Astrocyte (in vitro differentiated cells and primary cell): ENCODE measurements at regions not wholly inside any gene's neighbourhood (a gene's known extent, or its start where the extent isn't known, plus 50 kb on each side); places are given as distances from the start of the nearest gene placed in this dataset.
"Not testable (repeated sequence)": the region's sequence is repeated elsewhere in the genome, so short reads cannot be mapped to it uniquely, and the experiment has no call there.

Experiments
- DNase-seq: peaks from one replicate; pipeline ENCODE4 v3.0.0-alpha.2; 2010; ENCODE audit warnings: low read depth
- FAIRE-seq: peaks from 2 replicates; lab custom pipeline; 2011; peaks lifted over from hg19 to GRCh38; lab: Jason Lieb, UNC
- H2AFZ ChIP-seq: 2 replicates; pipeline ENCODE4 v1.6.0; 2012; ENCODE audit warnings: low read depth, low read length, inconsistent platforms
- H3K27ac ChIP-seq: 2 replicates; pipeline ENCODE4 v1.5.1; 2011; ENCODE audit warnings: low read depth, low read length, inconsistent platforms
- H3K27me3 ChIP-seq: 2 replicates; pipeline ENCODE4 v1.6.0; 2011; ENCODE audit warnings: low read length, inconsistent platforms; ENCODE audit not compliant: insufficient read depth
- H3K36me3 ChIP-seq: 2 replicates; pipeline ENCODE4 v1.5.1; 2011; ENCODE audit warnings: low read length, inconsistent platforms; ENCODE audit not compliant: insufficient read depth
- H3K4me1 ChIP-seq: 2 replicates; pipeline ENCODE4 v1.5.1; 2011; ENCODE audit warnings: low read length, inconsistent platforms; ENCODE audit not compliant: insufficient read depth
- H3K4me2 ChIP-seq: 2 replicates; pipeline ENCODE4 v1.6.0; 2012; ENCODE audit warnings: low read length, inconsistent platforms
- H3K4me3 ChIP-seq: 2 replicates; pipeline ENCODE4 v1.5.1; 2011; ENCODE audit warnings: low read depth, mild to moderate bottlenecking, low read length, inconsistent platforms; ENCODE audit not compliant: insufficient read depth
- H3K79me2 ChIP-seq: 2 replicates; pipeline ENCODE4 v1.6.0; 2012; ENCODE audit warnings: mild to moderate bottlenecking, low read length, inconsistent platforms; ENCODE audit not compliant: insufficient read depth
- H3K9ac ChIP-seq: 2 replicates; pipeline ENCODE4 v1.6.0; 2012; ENCODE audit warnings: mild to moderate bottlenecking, low read length, inconsistent platforms
- H3K9me3 ChIP-seq: 2 replicates; pipeline ENCODE4 v1.5.1; 2012; ENCODE audit warnings: low read depth, mild to moderate bottlenecking, low read length, inconsistent platforms; ENCODE audit not compliant: insufficient read depth
- H4K20me1 ChIP-seq: 2 replicates; pipeline ENCODE4 v1.6.0; 2012; ENCODE audit warnings: low read length, inconsistent platforms; ENCODE audit not compliant: insufficient read depth
- H3K27ac Mint-ChIP-seq: one replicate; pipeline ENCODE4 v1.8.0; 2021; ENCODE audit warnings: mild to moderate bottlenecking, mixed read lengths; ENCODE audit not compliant: unreplicated experiment
- H3K27me3 Mint-ChIP-seq: one replicate; pipeline ENCODE4 v1.8.0; 2021; ENCODE audit warnings: low read depth, mixed read lengths; ENCODE audit not compliant: unreplicated experiment
- H3K36me3 Mint-ChIP-seq: one replicate; pipeline ENCODE4 v1.8.0; 2021; ENCODE audit warnings: low read depth, mixed read lengths; ENCODE audit not compliant: unreplicated experiment
- H3K4me1 Mint-ChIP-seq: one replicate; pipeline ENCODE4 v1.8.0; 2021; ENCODE audit warnings: low read depth, mixed read lengths; ENCODE audit not compliant: unreplicated experiment
- H3K4me3 Mint-ChIP-seq: one replicate; pipeline ENCODE4 v1.8.0; 2021; ENCODE audit warnings: mild to moderate bottlenecking, moderate library complexity, mixed read lengths; ENCODE audit not compliant: unreplicated experiment
- H3K9me3 Mint-ChIP-seq: one replicate; pipeline ENCODE4 v1.8.0; 2021; ENCODE audit warnings: mild to moderate bottlenecking, mixed read lengths; ENCODE audit not compliant: unreplicated experiment
- CTCF ChIP-seq: IDR thresholded peaks from 2 replicates; pipeline ENCODE4 v1.5.1; 2011; ENCODE audit warnings: low read depth, mild to moderate bottlenecking, inconsistent platforms, low read length, moderate library complexity; ENCODE audit not compliant: insufficient read depth
- EZH2 ChIP-seq: IDR thresholded peaks from 2 replicates; pipeline ENCODE4 v1.6.1; 2012; ENCODE audit warnings: mild to moderate bottlenecking, low read length, inconsistent platforms; ENCODE audit not compliant: insufficient read depth

GRCh38 chr4:33831442-33832066, 2412.8 kb downstream of the ARAP2 start:
- Histone ChIP-seq H2AFZ (no peak overlapping the region), H3K9ac (no peak overlapping the region), H3K27ac (no peak overlapping the region), H4K20me1 (no peaks in the 10 kb centered on the region), H3K4me1 (peaks cover 7% of the 10 kb centered on the region), H3K36me3 (no peaks in the 10 kb centered on the region), H3K4me3 (no peak overlapping the region), H3K4me2 (peak overlapping the region; percentile 11), H3K9me3 (no peaks in the 10 kb centered on the region), H3K79me2 (no peaks in the 10 kb centered on the region), H3K27me3 (no peaks in the 10 kb centered on the region)
- Mint-ChIP-seq H3K4me1 (peaks cover 45% of the 10 kb centered on the region), H3K27ac (peak overlapping the region; percentile 89), H3K4me3 (no peak overlapping the region), H3K36me3 (no peaks in the 10 kb centered on the region), H3K27me3 (no peaks in the 10 kb centered on the region), H3K9me3 (no peaks in the 10 kb centered on the region)
- TF ChIP-seq EZH2 (no peak), CTCF (no peak)
- FAIRE-seq (no peak), DNase-seq (peak; percentile 71)

- FAIRE-seq (peak; percentile 60), DNase-seq (peak; percentile 80)
- H3K79me2 ChIP-seq, H3K36me3 ChIP-seq, H3K9me3 ChIP-seq, H3K36me3 Mint-ChIP-seq, H3K4me3 Mint-ChIP-seq, H3K27me3 Mint-ChIP-seq, H3K9ac ChIP-seq, H2AFZ ChIP-seq, H4K20me1 ChIP-seq, H3K4me3 ChIP-seq, H3K27me3 ChIP-seq, H3K9me3 Mint-ChIP-seq: not testable (repeated sequence)
- H3K27ac Mint-ChIP-seq: peak overlapping the region; percentile 90
- peaks cover 19% of the 10 kb centered on the region for H3K4me1 ChIP-seq
- H3K27ac ChIP-seq: peak overlapping the region; percentile 70
- H3K4me1 Mint-ChIP-seq: peaks cover 45% of the 10 kb centered on the region
- H3K4me2 ChIP-seq: peak overlapping the region; percentile 60
Observed at GRCh38 chr4:33835764-33836163, 2408.6 kb downstream of the ARAP2 start.

GRCh38 chr4:33837043-33837838, 2407.1 kb downstream of the ARAP2 start:
- peaks cover 2% of the 10 kb centered on the region for H3K36me3 Mint-ChIP-seq
- H4K20me1 ChIP-seq: no peaks in the 10 kb centered on the region
- H3K27ac Mint-ChIP-seq: peak overlapping the region; percentile 90
- H3K36me3 ChIP-seq: no peaks in the 10 kb centered on the region
- H3K79me2 ChIP-seq: no peaks in the 10 kb centered on the region
- no peaks in the 10 kb centered on the region for H3K9me3 ChIP-seq
- no peak overlapping the region for H3K9ac ChIP-seq
- H2AFZ ChIP-seq: peak overlapping the region; percentile 63
- H3K9me3 Mint-ChIP-seq: peaks cover 3% of the 10 kb centered on the region
- TF ChIP-seq EZH2 (no peak), CTCF (no peak)
- H3K4me3 ChIP-seq: no peak overlapping the region
- peak overlapping the region; percentile 48 for H3K4me2 ChIP-seq
- H3K4me3 Mint-ChIP-seq: no peak overlapping the region
- H3K27me3 Mint-ChIP-seq: no peaks in the 10 kb centered on the region
- DNase-seq (peak; percentile 90), FAIRE-seq (peak; percentile 92)
- peak overlapping the region; percentile 70 for H3K27ac ChIP-seq
- H3K27me3 ChIP-seq: no peaks in the 10 kb centered on the region
- H3K4me1 Mint-ChIP-seq: peaks cover 31% of the 10 kb centered on the region
- H3K4me1 ChIP-seq: peaks cover 19% of the 10 kb centered on the region
